PC-3 (cell line): ENCODE measurements at regions not wholly inside any gene's neighbourhood (a gene's known extent, or its start where the extent isn't known, plus 50 kb on each side); places are given as distances from the start of the nearest gene placed in this dataset.

Source experiments
- ATAC-seq: fragments of 200-7000 bp; cut with Tn5 transposase; 2 replicates; pipeline ENCODE4 v1.9.1; 2020; ENCODE audit warnings: mild to moderate bottlenecking, moderate library complexity
- BruUV-seq: library from RNA; stranded (reverse); fragments of 400-500 nt; replicated peaks from 2 replicates; lab custom pipeline; 2021; lab: Mats Ljungman, UMichigan
- CTCF ChIA-PET: fragments of 300-600 bp; sonication (Branson Sonifier 250); formaldehyde crosslinking; loops from one replicate; lab custom pipeline; 2022; ENCODE audit warnings: antibody characterized with exemption; lab: Charles Lee
- POLR2A ChIA-PET: fragments of 300-600 bp; sonication (Branson Sonifier 250); formaldehyde crosslinking; loops from one replicate; lab custom pipeline; 2022; ENCODE audit warnings: antibody characterized with exemption; ENCODE audit not compliant: unreplicated experiment; lab: Charles Lee
- DNase-seq: peaks from one replicate; pipeline ENCODE4 v3.0.0-alpha.2; 2015
- H2AFZ ChIP-seq: fragments of 300-600 bp; sonication (generic); 2 replicates; pipeline ENCODE4 v1.6.0; 2016; ENCODE audit warnings: antibody characterized with exemption, low read length
- H3F3A ChIP-seq: fragments of 300-600 bp; sonication (generic); one replicate; pipeline ENCODE4 v1.6.0; 2017; ENCODE audit warnings: antibody characterized with exemption, low read length, control low read depth, mild to moderate bottlenecking; ENCODE audit not compliant: unreplicated experiment
- H3K27ac ChIP-seq: fragments of 300-600 bp; sonication (generic); 2 replicates; pipeline ENCODE4 v1.5.1; 2016; ENCODE audit warnings: mild to moderate bottlenecking, low read length
- H3K27me3 ChIP-seq: fragments of 300-600 bp; sonication (generic); 2 replicates; pipeline ENCODE4 v1.6.1; 2016; ENCODE audit warnings: low read length, mixed read lengths
- H3K36me3 ChIP-seq: fragments of 300-600 bp; sonication (generic); 2 replicates; pipeline ENCODE4 v1.6.1; 2016; ENCODE audit warnings: low read depth, mixed run types, low read length, mixed read lengths
- H3K4me1 ChIP-seq: fragments of 300-600 bp; sonication (generic); 2 replicates; pipeline ENCODE4 v1.5.1; 2016; ENCODE audit warnings: low read length; ENCODE audit not compliant: insufficient read depth
- H3K4me2 ChIP-seq: fragments of 300-600 bp; sonication (generic); 2 replicates; pipeline ENCODE4 v1.6.0; 2016; ENCODE audit warnings: low read length
- H3K4me3 ChIP-seq: fragments of 300-600 bp; sonication (generic); 2 replicates; pipeline ENCODE4 v1.5.1; 2016; ENCODE audit warnings: mild to moderate bottlenecking, low read length, mixed read lengths
- H3K79me2 ChIP-seq: fragments of 300-600 bp; sonication (generic); 2 replicates; pipeline ENCODE4 v1.6.1; 2017; ENCODE audit warnings: low read length, mixed read lengths
- H3K9ac ChIP-seq: fragments of 300-600 bp; sonication (generic); 2 replicates; pipeline ENCODE4 v1.6.0; 2016; ENCODE audit warnings: mild to moderate bottlenecking, low read length
- H3K9me2 ChIP-seq: fragments of 300-600 bp; sonication (generic); replicated peaks from 2 replicates; pipeline ENCODE4 v1.6.1; 2016; ENCODE audit warnings: mixed run types, low read length, mixed read lengths
- H3K9me3 ChIP-seq: fragments of 300-600 bp; sonication (generic); 2 replicates; pipeline ENCODE4 v1.6.1; 2016; ENCODE audit warnings: low read length, mixed read lengths
- H4K20me1 ChIP-seq: fragments of 300-600 bp; sonication (generic); 2 replicates; pipeline ENCODE4 v1.6.1; 2016; ENCODE audit warnings: low read length, mixed read lengths
- EZH2 ChIP-seq: fragments of 300-600 bp; sonication (generic); IDR thresholded peaks from one replicate; pipeline ENCODE4 v1.6.1; 2017; ENCODE audit warnings: antibody characterized with exemption, mild to moderate bottlenecking, low read length; ENCODE audit not compliant: unreplicated experiment
- EZH2phosphoT487 ChIP-seq: fragments of 300-600 bp; sonication (generic); IDR thresholded peaks from 2 replicates; pipeline ENCODE4 v1.6.1; 2018; ENCODE audit warnings: mild to moderate bottlenecking, antibody characterized with exemption, low read length, borderline replicate concordance
- intact Hi-C: fragments of 100-400 bp; cut with micrococcal nuclease; formaldehyde crosslinking; loops from 2 replicates; pipeline ENCODE4 v1.9.0; 2023
- TF ChIP-seq, protein P1 (sequence below): fragments of 300-600 bp; sonication (generic); conservative IDR thresholded peaks from 2 replicates; pipeline ENCODE4 v1.5.1; 2017; ENCODE audit warnings: antibody characterized with exemption, low read depth, mild to moderate bottlenecking, low read length

DNA sequence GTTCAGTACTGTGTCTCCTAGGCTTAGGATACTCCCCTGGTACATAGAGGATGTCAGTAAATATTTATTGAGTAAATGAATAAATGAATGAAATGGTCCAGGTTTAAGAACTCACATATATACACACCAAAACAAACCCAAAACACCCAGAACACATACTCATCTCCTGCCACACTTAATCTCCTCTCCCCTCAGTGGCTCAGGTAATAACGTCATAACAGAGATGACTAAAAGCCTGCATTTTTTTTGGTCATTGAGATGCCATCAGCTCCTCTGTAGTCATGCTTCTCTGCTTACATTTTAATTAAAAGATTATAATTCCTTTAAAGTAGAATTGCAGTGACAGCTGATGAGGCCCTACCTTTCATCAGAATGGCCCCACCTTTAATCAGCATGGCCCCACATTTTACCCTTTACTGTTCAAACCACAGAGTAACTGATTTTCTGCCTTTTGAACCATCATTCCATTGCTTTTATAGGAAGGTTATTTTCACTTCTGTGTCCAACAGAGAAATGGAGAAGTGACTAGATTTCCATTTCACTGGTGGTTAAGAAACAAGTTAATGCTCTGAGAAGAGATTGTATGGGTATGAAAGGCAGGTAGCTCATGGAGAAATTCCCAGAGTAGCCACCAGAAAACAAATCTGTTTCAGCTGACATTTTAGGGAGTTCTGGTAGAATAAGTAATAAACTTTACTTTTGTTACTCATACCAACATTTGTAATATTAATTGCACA lies 193.4 kb upstream of the ATP2B1 start:
- DNase-seq (no peak), ATAC-seq (no peak)
- Histone ChIP-seq H2AFZ (no peak overlapping the region), H3K79me2 (no peaks in the 10 kb centered on the region), H3K9ac (no peak overlapping the region), H3K4me3 (no peak overlapping the region), H3K27me3 (no peaks in the 10 kb centered on the region), H3K27ac (no peak overlapping the region), H3F3A (no peaks in the 10 kb centered on the region), H4K20me1 (no peaks in the 10 kb centered on the region), H3K36me3 (no peaks in the 10 kb centered on the region), H3K9me3 (no peaks in the 10 kb centered on the region), H3K9me2 (no peaks in the 10 kb centered on the region), H3K4me1 (no peaks in the 10 kb centered on the region), H3K4me2 (no peak overlapping the region)
- TF ChIP-seq, protein P1, sequence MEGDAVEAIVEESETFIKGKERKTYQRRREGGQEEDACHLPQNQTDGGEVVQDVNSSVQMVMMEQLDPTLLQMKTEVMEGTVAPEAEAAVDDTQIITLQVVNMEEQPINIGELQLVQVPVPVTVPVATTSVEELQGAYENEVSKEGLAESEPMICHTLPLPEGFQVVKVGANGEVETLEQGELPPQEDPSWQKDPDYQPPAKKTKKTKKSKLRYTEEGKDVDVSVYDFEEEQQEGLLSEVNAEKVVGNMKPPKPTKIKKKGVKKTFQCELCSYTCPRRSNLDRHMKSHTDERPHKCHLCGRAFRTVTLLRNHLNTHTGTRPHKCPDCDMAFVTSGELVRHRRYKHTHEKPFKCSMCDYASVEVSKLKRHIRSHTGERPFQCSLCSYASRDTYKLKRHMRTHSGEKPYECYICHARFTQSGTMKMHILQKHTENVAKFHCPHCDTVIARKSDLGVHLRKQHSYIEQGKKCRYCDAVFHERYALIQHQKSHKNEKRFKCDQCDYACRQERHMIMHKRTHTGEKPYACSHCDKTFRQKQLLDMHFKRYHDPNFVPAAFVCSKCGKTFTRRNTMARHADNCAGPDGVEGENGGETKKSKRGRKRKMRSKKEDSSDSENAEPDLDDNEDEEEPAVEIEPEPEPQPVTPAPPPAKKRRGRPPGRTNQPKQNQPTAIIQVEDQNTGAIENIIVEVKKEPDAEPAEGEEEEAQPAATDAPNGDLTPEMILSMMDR = no peak
- TF ChIP-seq EZH2 = no peak
- no peak for TF ChIP-seq EZH2phosphoT487
- BruUV-seq = no TSS peak
- intact Hi-C loops = no loop called here
- ChIA-PET CTCF (no interaction called here), POLR2A (no interaction called here)

DNA sequence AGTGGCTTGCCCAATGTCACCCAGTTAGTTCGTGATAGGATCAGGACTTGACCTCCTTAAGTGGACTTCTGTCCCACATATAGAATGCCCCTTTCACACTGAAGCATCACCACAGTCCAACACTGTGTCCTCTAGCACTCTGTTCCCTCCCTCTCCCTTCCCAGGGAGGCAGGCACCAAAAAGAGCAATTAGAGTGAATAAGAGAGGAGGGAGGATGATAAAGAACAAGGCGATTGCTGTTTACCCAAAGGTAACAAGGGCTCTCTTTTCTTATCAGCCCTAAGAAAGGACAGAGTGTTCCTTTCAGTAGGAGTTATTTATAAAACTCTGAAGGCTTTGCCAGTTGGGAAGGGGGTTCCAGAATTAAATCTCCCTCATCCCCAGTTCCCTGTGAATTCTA lies 192.7 kb upstream of the ATP2B1 start:
- ChIA-PET POLR2A (no interaction called here), CTCF (no interaction called here)
- BruUV-seq = no TSS peak
- no peak overlapping the region for H3K27ac ChIP-seq
- no peaks in the 10 kb centered on the region for H3F3A ChIP-seq
- H2AFZ ChIP-seq = no peak overlapping the region
- H3K27me3 ChIP-seq = no peaks in the 10 kb centered on the region
- intact Hi-C loops = no loop called here
- DNase-seq (no peak), ATAC-seq (no peak)
- no peaks in the 10 kb centered on the region for H3K79me2 ChIP-seq
- H3K9ac ChIP-seq = no peak overlapping the region
- H3K4me3 ChIP-seq = no peak overlapping the region
- no peaks in the 10 kb centered on the region for H3K36me3 ChIP-seq
- no peaks in the 10 kb centered on the region for H3K4me1 ChIP-seq
- H3K4me2 ChIP-seq = no peak overlapping the region
- H4K20me1 ChIP-seq = no peaks in the 10 kb centered on the region
- no peaks in the 10 kb centered on the region for H3K9me3 ChIP-seq
- no peak for TF ChIP-seq EZH2
- TF ChIP-seq, protein P1 = no peak
- TF ChIP-seq EZH2phosphoT487 = no peak
- no peaks in the 10 kb centered on the region for H3K9me2 ChIP-seq

DNA sequence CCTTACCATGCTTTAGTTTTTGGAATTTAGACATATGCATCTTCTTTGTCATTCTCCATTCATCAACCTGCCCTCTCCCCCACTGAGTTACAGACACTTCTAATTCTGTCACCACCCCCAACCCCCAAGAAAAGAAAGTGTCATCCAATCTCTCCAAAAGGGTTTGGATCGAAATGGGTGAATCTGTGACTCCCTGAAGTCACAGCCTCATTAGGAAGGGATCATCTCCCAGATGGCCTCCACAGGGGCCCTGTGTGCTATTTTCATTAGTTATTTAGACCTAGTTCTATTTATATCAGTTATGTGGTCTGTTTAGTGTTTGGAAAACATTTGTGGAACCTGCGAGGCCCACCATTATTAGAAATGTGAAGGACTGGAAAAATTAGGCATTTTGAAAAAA lies 191.0 kb upstream of the ATP2B1 start:
- peaks cover 3% of the 10 kb centered on the region for H3K4me1 ChIP-seq
- no peak overlapping the region for H3K4me2 ChIP-seq
- H4K20me1 ChIP-seq = no peaks in the 10 kb centered on the region
- H3K9ac ChIP-seq = no peak overlapping the region
- DNase-seq (no peak), ATAC-seq (no peak)
- H3K9me3 ChIP-seq = no peaks in the 10 kb centered on the region
- H3K27me3 ChIP-seq = no peaks in the 10 kb centered on the region
- POLR2A ChIA-PET = no interaction called here
- no peaks in the 10 kb centered on the region for H3K9me2 ChIP-seq
- intact Hi-C loops = no loop called here
- CTCF ChIA-PET = no interaction called here
- H3K4me3 ChIP-seq = no peak overlapping the region
- BruUV-seq = no TSS peak
- H3F3A ChIP-seq = no peaks in the 10 kb centered on the region
- TF ChIP-seq, protein P1 = no peak
- no peak for TF ChIP-seq EZH2
- no peak for TF ChIP-seq EZH2phosphoT487
- no peak overlapping the region for H3K27ac ChIP-seq
- no peaks in the 10 kb centered on the region for H3K36me3 ChIP-seq
- H2AFZ ChIP-seq = no peak overlapping the region
- H3K79me2 ChIP-seq = no peaks in the 10 kb centered on the region
